ENCODE measurements at regions not wholly inside any gene's neighbourhood (a gene's known extent, or its start where the extent isn't known, plus 50 kb on each side); places are given as distances from the start of the nearest gene placed in this dataset.

- Histone ChIP-seq H3K27ac (no peak overlapping the region), H2AFZ (no peak overlapping the region), H3K9ac (no peak overlapping the region), H3K9me3 (ENCODE audit: control insufficient read depth, low read length) (no peaks in the 10 kb centered on the region), H3K4me1 (no peaks in the 10 kb centered on the region), H3K4me2 (ENCODE audit: low read length) (no peak overlapping the region), H3K79me2 (no peaks in the 10 kb centered on the region), H3K27me3 (ENCODE audit: control insufficient read depth, insufficient read depth, low read length) (no peaks in the 10 kb centered on the region), H3K4me3 (ENCODE audit: low read depth, low read length) (no peak overlapping the region), H3K36me3 (ENCODE audit: control insufficient read depth, insufficient read depth, low read length) (no peaks in the 10 kb centered on the region)
- TF ChIP-seq, protein P1, sequence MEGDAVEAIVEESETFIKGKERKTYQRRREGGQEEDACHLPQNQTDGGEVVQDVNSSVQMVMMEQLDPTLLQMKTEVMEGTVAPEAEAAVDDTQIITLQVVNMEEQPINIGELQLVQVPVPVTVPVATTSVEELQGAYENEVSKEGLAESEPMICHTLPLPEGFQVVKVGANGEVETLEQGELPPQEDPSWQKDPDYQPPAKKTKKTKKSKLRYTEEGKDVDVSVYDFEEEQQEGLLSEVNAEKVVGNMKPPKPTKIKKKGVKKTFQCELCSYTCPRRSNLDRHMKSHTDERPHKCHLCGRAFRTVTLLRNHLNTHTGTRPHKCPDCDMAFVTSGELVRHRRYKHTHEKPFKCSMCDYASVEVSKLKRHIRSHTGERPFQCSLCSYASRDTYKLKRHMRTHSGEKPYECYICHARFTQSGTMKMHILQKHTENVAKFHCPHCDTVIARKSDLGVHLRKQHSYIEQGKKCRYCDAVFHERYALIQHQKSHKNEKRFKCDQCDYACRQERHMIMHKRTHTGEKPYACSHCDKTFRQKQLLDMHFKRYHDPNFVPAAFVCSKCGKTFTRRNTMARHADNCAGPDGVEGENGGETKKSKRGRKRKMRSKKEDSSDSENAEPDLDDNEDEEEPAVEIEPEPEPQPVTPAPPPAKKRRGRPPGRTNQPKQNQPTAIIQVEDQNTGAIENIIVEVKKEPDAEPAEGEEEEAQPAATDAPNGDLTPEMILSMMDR (IDR thresholded peaks at IDR 0.05) = no peak
Observed at GRCh38 chr5:4730279-4730678, 409.9 kb upstream of the ADAMTS16 start.

- H2AFZ ChIP-seq = no peak overlapping the region
- no peak overlapping the region for H3K27ac ChIP-seq
- TF ChIP-seq, protein P1 (IDR thresholded peaks at IDR 0.05) = no peak
- no peaks in the 10 kb centered on the region for H3K27me3 ChIP-seq (ENCODE audit: control insufficient read depth, insufficient read depth, low read length)
- no peaks in the 10 kb centered on the region for H3K79me2 ChIP-seq
- no peaks in the 10 kb centered on the region for H3K36me3 ChIP-seq (ENCODE audit: control insufficient read depth, insufficient read depth, low read length)
- H3K4me1 ChIP-seq = no peaks in the 10 kb centered on the region
- no peaks in the 10 kb centered on the region for H3K9me3 ChIP-seq (ENCODE audit: control insufficient read depth, low read length)
- no peak overlapping the region for H3K4me2 ChIP-seq (ENCODE audit: low read length)
- no peak overlapping the region for H3K4me3 ChIP-seq (ENCODE audit: low read depth, low read length)
- no peak overlapping the region for H3K9ac ChIP-seq
Observed at GRCh38 chr5:4734348-4734747, 405.8 kb upstream of the ADAMTS16 start.

DNA sequence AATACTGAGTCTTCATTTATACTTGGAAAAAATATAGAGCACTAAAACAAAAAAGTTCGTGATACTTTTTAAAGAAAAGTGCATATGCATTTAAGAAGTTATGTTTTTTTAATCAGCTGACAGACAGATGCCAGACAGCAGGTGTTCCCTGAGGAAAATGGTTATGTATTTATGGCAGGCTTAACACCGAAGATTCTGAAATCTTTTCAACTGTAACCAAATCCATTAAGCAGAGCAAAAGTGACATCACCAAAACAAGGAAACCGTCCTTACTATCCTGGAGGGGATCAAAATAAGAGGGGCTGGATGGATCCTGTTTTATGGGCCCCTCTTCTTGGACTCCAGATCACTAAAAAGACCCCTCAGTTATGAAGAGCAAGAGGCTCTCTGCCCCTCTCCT lies 404.9 kb upstream of the ADAMTS16 start:
- H3K4me3 ChIP-seq (ENCODE audit: low read depth, low read length) = no peak overlapping the region
- TF ChIP-seq, protein P1 (IDR thresholded peaks at IDR 0.05) = no peak
- no peak overlapping the region for H3K9ac ChIP-seq
- no peak overlapping the region for H3K4me2 ChIP-seq (ENCODE audit: low read length)
- no peaks in the 10 kb centered on the region for H3K9me3 ChIP-seq (ENCODE audit: control insufficient read depth, low read length)
- no peaks in the 10 kb centered on the region for H3K79me2 ChIP-seq
- no peak overlapping the region for H2AFZ ChIP-seq
- no peaks in the 10 kb centered on the region for H3K4me1 ChIP-seq
- H3K27ac ChIP-seq = no peak overlapping the region
- no peaks in the 10 kb centered on the region for H3K36me3 ChIP-seq (ENCODE audit: control insufficient read depth, insufficient read depth, low read length)
- H3K27me3 ChIP-seq (ENCODE audit: control insufficient read depth, insufficient read depth, low read length) = no peaks in the 10 kb centered on the region

GRCh38 chr5:4737868-4738267 lies 402.3 kb upstream of the ADAMTS16 start:
- no peaks in the 10 kb centered on the region for H3K9me3 ChIP-seq (ENCODE audit: control insufficient read depth, low read length)
- no peaks in the 10 kb centered on the region for H3K79me2 ChIP-seq
- TF ChIP-seq, protein P1 (IDR thresholded peaks at IDR 0.05) = no peak
- H3K4me3 ChIP-seq (ENCODE audit: low read depth, low read length) = no peak overlapping the region
- no peaks in the 10 kb centered on the region for H3K36me3 ChIP-seq (ENCODE audit: control insufficient read depth, insufficient read depth, low read length)
- no peaks in the 10 kb centered on the region for H3K27me3 ChIP-seq (ENCODE audit: control insufficient read depth, insufficient read depth, low read length)
- H3K4me1 ChIP-seq = no peaks in the 10 kb centered on the region
- H2AFZ ChIP-seq = no peak overlapping the region
- no peak overlapping the region for H3K9ac ChIP-seq
- no peak overlapping the region for H3K4me2 ChIP-seq (ENCODE audit: low read length)
- H3K27ac ChIP-seq = no peak overlapping the region

- no peaks in the 10 kb centered on the region for H3K4me1 ChIP-seq
- H3K9me3 ChIP-seq (ENCODE audit: control insufficient read depth, low read length) = no peaks in the 10 kb centered on the region
- no peaks in the 10 kb centered on the region for H3K36me3 ChIP-seq (ENCODE audit: control insufficient read depth, insufficient read depth, low read length)
- H3K27me3 ChIP-seq (ENCODE audit: control insufficient read depth, insufficient read depth, low read length) = no peaks in the 10 kb centered on the region
- no peak overlapping the region for H3K4me3 ChIP-seq (ENCODE audit: low read depth, low read length)
- H2AFZ ChIP-seq = no peak overlapping the region
- no peak overlapping the region for H3K4me2 ChIP-seq (ENCODE audit: low read length)
- H3K79me2 ChIP-seq = no peaks in the 10 kb centered on the region
- no peak overlapping the region for H3K9ac ChIP-seq
- TF ChIP-seq, protein P1 (IDR thresholded peaks at IDR 0.05) = no peak
- no peak overlapping the region for H3K27ac ChIP-seq
Observed at GRCh38 chr5:4738298-4738697, 401.8 kb upstream of the ADAMTS16 start.
